ENCODE measurements at regions not wholly inside any gene's neighbourhood (a gene's known extent, or its start where the extent isn't known, plus 50 kb on each side); places are given as distances from the start of the nearest gene placed in this dataset.

GRCh38 chr9:84499969-84500582 is 159.5 kb upstream of the SLC28A3 start:
- H3K27ac ChIP-seq, result no peak overlapping the region
- no peaks in the 10 kb centered on the region for H3K27me3 ChIP-seq (replicated peaks; ENCODE audit: insufficient read depth)
- TF ChIP-seq, protein P1, sequence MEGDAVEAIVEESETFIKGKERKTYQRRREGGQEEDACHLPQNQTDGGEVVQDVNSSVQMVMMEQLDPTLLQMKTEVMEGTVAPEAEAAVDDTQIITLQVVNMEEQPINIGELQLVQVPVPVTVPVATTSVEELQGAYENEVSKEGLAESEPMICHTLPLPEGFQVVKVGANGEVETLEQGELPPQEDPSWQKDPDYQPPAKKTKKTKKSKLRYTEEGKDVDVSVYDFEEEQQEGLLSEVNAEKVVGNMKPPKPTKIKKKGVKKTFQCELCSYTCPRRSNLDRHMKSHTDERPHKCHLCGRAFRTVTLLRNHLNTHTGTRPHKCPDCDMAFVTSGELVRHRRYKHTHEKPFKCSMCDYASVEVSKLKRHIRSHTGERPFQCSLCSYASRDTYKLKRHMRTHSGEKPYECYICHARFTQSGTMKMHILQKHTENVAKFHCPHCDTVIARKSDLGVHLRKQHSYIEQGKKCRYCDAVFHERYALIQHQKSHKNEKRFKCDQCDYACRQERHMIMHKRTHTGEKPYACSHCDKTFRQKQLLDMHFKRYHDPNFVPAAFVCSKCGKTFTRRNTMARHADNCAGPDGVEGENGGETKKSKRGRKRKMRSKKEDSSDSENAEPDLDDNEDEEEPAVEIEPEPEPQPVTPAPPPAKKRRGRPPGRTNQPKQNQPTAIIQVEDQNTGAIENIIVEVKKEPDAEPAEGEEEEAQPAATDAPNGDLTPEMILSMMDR (IDR thresholded peaks at IDR 0.05), result no peak
- no peak overlapping the region for H3K4me3 ChIP-seq
- H3K9me3 ChIP-seq, result no peaks in the 10 kb centered on the region
- no peaks in the 10 kb centered on the region for H3K36me3 ChIP-seq
- DNase-seq (ENCODE audit: low spot score) (no peak), ATAC-seq (ENCODE audit: insufficient number of reproducible peaks, low FRiP score, low read depth) (no peak)
- no peaks in the 10 kb centered on the region for H3K4me1 ChIP-seq (ENCODE audit: control insufficient read depth in 1 of 2, low read depth in 2 of 2)

GRCh38 chr9:84500826-84501225 is 160.3 kb upstream of the SLC28A3 start:
- H3K4me1 ChIP-seq (ENCODE audit: control insufficient read depth in 1 of 2, low read depth in 2 of 2), result no peaks in the 10 kb centered on the region
- TF ChIP-seq, protein P1 (IDR thresholded peaks at IDR 0.05), result no peak
- no peaks in the 10 kb centered on the region for H3K27me3 ChIP-seq (replicated peaks; ENCODE audit: insufficient read depth)
- no peak for ATAC-seq (ENCODE audit: insufficient number of reproducible peaks, low FRiP score, low read depth)
- no peaks in the 10 kb centered on the region for H3K9me3 ChIP-seq
- no peaks in the 10 kb centered on the region for H3K36me3 ChIP-seq
- H3K4me3 ChIP-seq, result no peak overlapping the region
- no peak overlapping the region for H3K27ac ChIP-seq
- no peak for DNase-seq (ENCODE audit: low spot score)

DNA sequence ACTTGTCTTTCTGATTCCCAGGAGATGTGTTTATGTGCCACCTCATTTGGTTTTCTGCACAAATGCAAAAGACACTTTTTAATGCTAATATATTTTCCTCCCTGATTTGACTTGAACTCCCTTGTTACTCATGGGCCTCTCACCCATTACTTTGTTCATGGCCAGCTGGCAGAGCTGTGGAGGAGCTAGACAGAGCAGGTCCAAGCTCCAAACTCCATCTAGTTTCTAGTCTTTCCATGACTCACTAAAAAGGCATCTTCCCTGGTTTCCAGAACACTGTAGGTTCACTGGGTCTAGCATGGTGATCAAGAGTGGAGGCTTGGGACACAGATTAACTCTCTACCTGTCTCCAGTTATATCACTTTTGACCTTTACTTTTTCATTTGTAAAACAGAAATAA is 161.0 kb upstream of the SLC28A3 start:
- Histone ChIP-seq H3K4me3 (no peak overlapping the region), H3K36me3 (no peaks in the 10 kb centered on the region), H3K27ac (no peak overlapping the region), H3K4me1 (ENCODE audit: control insufficient read depth in 1 of 2, low read depth in 2 of 2) (no peaks in the 10 kb centered on the region), H3K27me3 (replicated peaks; ENCODE audit: insufficient read depth) (no peaks in the 10 kb centered on the region), H3K9me3 (no peaks in the 10 kb centered on the region)
- TF ChIP-seq, protein P1 (IDR thresholded peaks at IDR 0.05), result no peak
- ATAC-seq (ENCODE audit: insufficient number of reproducible peaks, low FRiP score, low read depth), result no peak
- no peak for DNase-seq (ENCODE audit: low spot score)

- DNase-seq (ENCODE audit: low spot score) (no peak), ATAC-seq (ENCODE audit: insufficient number of reproducible peaks, low FRiP score, low read depth) (no peak)
- H3K27me3 ChIP-seq (replicated peaks; ENCODE audit: insufficient read depth), result no peaks in the 10 kb centered on the region
- no peaks in the 10 kb centered on the region for H3K9me3 ChIP-seq
- no peak overlapping the region for H3K27ac ChIP-seq
- no peaks in the 10 kb centered on the region for H3K36me3 ChIP-seq
- H3K4me3 ChIP-seq, result no peak overlapping the region
- H3K4me1 ChIP-seq (ENCODE audit: control insufficient read depth in 1 of 2, low read depth in 2 of 2), result no peaks in the 10 kb centered on the region
- TF ChIP-seq, protein P1 (IDR thresholded peaks at IDR 0.05), result no peak
Measured at GRCh38 chr9:84502066-84502465, 161.5 kb upstream of the SLC28A3 start.

DNA sequence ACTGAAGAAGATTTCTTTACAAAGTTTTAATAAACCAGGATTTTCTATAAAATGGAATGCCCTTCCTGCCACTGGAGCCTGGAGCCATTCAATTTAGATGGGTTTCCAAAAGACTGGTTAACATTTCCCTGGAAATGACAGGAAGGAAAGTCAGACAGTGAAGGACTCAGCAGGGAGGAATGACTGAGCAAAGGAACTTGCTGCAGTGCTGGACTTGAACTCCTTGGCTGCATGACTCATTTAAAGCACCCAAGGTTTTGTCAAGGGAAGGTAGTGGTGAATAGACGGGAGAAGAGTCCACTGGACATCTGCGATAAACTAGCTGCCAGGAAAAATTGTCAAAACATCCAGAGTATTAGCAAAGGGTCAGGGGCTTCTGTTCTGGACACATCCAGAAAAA is 163.8 kb upstream of the SLC28A3 start:
- Histone ChIP-seq H3K27ac (no peak overlapping the region), H3K36me3 (no peaks in the 10 kb centered on the region), H3K9me3 (no peaks in the 10 kb centered on the region), H3K4me1 (ENCODE audit: control insufficient read depth in 1 of 2, low read depth in 2 of 2) (no peaks in the 10 kb centered on the region), H3K4me3 (no peak overlapping the region), H3K27me3 (replicated peaks; ENCODE audit: insufficient read depth) (no peaks in the 10 kb centered on the region)
- DNase-seq (ENCODE audit: low spot score), result no peak
- no peak for ATAC-seq (ENCODE audit: insufficient number of reproducible peaks, low FRiP score, low read depth)
- TF ChIP-seq, protein P1 (IDR thresholded peaks at IDR 0.05), result no peak
